ENCODE measurements at regions not wholly inside any gene's neighbourhood (a gene's known extent, or its start where the extent isn't known, plus 50 kb on each side); places are given as distances from the start of the nearest gene placed in this dataset.

DNA sequence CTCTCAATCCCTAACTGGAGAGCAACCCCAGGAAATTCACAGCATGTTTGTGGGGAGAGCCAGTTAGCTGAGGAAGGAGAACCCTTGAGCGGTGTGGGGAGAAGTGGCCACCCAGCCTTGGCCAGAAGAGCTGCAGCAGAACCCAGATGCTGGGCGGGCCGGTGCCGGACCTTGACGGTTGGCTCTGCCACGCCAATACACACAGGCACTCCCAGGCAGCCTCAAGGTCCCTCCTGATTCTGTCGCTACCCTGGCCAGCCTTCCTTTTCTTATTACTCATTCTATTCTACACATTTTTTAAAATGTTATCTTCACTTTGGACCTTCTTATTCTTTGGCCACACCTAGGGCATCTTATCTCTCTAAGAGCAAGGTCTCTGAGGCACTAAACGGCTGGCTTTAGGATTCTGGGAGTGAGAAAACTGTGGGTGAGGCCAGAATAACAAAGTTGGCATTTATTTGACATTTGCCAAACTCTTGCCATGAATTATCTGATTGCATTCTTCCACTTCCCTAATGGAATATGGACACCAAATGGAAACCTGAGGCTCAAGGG, 50.4 kb upstream of the GPR37L1 start:
- TF ChIP-seq, protein P1, sequence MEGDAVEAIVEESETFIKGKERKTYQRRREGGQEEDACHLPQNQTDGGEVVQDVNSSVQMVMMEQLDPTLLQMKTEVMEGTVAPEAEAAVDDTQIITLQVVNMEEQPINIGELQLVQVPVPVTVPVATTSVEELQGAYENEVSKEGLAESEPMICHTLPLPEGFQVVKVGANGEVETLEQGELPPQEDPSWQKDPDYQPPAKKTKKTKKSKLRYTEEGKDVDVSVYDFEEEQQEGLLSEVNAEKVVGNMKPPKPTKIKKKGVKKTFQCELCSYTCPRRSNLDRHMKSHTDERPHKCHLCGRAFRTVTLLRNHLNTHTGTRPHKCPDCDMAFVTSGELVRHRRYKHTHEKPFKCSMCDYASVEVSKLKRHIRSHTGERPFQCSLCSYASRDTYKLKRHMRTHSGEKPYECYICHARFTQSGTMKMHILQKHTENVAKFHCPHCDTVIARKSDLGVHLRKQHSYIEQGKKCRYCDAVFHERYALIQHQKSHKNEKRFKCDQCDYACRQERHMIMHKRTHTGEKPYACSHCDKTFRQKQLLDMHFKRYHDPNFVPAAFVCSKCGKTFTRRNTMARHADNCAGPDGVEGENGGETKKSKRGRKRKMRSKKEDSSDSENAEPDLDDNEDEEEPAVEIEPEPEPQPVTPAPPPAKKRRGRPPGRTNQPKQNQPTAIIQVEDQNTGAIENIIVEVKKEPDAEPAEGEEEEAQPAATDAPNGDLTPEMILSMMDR (IDR thresholded peaks at IDR 0.05): no peak
- no peak for TF ChIP-seq POLR2AphosphoS5 (IDR thresholded peaks at IDR 0.05)
- no peak for TF ChIP-seq EP300 (IDR thresholded peaks at IDR 0.05)

Measured in stomach (tissue), 4 donors.